ENCODE measurements at regions not wholly inside any gene's neighbourhood (a gene's known extent, or its start where the extent isn't known, plus 50 kb on each side); places are given as distances from the start of the nearest gene placed in this dataset.

GRCh38 chr1:98278055-98278454 is 357.2 kb upstream of the DPYD start:
- no peak for DNase-seq

GRCh38 chr1:98277118-98277517 is 356.3 kb upstream of the DPYD start:
- no peak for DNase-seq

GRCh38 chr1:98276514-98276913 is 355.7 kb upstream of the DPYD start:
- no peak for DNase-seq

GRCh38 chr1:98268316-98268715 is 347.5 kb upstream of the DPYD start:
- no peak for DNase-seq

DNA sequence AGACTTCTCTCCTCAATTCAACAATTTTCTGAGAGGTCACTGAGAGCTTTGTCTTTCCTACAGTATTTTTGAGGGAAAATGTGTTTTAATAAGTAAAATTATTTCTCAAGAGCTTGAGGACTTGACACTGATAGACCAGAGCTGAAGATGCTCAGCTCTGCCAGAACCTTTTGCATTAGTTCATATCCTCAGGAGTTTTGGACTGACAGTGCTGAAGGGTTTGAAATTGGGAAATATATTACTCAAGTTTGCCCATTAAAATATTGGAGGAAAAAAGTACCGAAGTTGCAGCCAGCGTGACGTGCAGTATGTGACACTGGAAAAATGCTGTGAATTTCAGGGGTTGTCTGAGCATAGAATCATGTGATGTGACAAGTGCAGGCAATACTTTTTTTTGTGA is 346.6 kb upstream of the DPYD start:
- no peak for DNase-seq

GRCh38 chr1:98264727-98265126 is 343.9 kb upstream of the DPYD start:
- no peak for DNase-seq

GRCh38 chr1:98260839-98261238 is 340.0 kb upstream of the DPYD start:
- no peak for DNase-seq

DNA sequence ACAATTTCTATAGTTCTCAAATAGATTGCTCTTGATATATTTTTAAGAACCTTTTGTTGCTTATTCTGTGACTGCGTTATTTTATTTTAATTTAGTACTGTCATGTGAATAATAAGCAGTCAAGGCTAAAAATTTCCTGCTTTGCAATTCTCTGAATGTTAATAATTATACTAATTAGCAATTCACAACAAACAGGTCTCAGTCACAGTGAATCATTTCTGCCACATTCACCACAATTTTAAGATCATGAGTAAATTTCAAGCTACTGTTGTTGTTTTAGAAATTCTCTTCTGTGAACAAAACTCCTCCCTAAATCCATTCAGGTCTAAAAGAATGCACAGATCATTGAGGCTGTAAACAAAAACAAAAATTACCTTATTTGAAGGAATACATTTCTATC is 339.6 kb upstream of the DPYD start:
- no peak for DNase-seq

DNA sequence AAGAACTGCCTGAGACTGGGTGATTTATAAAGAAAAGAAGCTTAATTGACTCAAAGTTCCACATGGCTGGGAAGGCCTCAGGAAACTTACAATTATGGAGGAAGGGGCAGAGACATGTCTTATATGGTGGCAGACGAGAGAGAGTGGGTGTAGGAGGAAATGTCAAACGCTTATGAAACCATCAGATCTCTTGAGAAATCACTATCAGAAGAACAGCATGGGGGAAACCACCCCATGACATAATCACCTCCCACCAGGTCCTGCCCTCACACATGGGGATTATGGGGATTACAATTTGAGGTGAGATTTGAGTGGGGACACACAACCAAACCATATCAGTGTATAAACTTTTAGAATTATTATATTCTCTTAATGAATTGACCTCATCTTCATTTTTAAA is 335.9 kb upstream of the DPYD start:
- no peak for DNase-seq

GRCh38 chr1:98253145-98253544 is 332.3 kb upstream of the DPYD start:
- DNase-seq, result no peak

GRCh38 chr1:98251497-98251896 is 330.7 kb upstream of the DPYD start:
- DNase-seq, result no peak

- DNase-seq, result no peak
These were observed 311.8 kb upstream of the DPYD start for GRCh38 chr1:98232678-98233077.

- DNase-seq, result no peak
These were observed 301.9 kb upstream of the DPYD start for GRCh38 chr1:98222706-98223105.

GRCh38 chr1:98221923-98222322 is 301.1 kb upstream of the DPYD start:
- no peak for DNase-seq

- no peak for DNase-seq
These were observed 296.8 kb upstream of the DPYD start for GRCh38 chr1:98217601-98218000.

DNA sequence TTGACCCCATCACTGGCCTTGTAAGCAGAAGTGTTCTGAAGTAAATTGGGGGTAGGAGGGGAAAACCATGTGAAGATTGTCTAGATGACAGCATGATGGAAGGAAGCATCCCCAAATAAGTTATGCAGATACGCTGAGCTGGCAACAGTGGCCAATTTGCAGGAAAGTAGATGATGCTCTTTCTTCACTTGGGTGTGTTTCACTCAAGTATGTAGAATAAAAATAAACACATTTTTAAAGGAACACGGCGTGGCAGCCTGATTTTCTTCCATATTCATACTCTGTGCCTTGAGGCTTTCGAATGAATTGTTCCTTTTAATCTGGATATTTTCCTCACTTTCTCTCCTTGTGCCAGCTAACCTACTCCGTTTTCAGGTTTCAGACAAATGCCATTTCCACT is 295.5 kb upstream of the DPYD start:
- DNase-seq, result no peak

DNA sequence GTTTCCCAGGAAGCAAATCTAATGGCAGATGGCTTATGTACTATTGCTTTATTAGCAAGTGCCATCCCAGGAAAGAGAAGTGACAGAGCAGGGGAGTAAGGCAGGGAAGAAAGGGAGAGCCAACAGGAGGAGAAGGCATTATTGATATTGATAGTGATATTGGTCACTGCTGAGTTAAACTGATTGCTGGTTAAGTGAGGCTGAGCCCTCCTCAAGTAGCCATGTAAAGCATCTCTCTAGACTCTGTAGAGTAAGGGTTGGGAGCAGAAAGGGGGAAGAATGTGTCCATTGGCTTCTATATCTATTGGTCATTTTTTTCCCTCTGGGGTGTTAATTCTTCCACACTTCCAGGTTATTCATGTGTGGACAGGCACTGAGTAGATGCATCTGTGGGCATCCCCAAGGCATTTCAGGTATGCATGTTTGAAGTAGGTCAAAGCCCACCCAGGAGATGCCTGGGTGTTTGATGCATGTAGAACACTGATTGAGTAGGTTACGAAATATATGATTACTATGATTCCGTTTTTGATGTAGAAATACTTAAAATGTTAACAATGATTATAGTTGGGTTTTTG is 290.5 kb upstream of the DPYD start:
- no peak for DNase-seq

- DNase-seq, result no peak
These were observed 289.7 kb upstream of the DPYD start for GRCh38 chr1:98210563-98210962.

DNA sequence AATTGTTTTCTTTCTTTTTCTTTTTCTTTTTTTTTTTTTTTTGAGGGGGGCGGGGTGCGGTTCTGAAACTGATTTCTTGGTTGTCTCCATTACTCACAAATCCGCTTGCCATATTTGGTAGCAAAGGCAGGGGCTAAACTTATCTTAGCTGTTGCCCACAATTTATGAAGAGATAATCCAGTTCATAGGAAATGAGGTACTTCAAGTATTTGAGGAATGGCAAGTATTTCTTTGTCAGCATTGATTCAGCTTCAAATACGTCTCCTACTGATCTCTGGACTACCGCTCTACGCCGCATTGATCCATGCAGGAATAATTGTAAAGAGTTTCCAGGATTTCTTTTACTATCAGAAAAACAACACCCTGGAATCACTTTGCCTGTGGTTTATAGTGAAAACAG is 289.2 kb upstream of the DPYD start:
- no peak for DNase-seq

DNA sequence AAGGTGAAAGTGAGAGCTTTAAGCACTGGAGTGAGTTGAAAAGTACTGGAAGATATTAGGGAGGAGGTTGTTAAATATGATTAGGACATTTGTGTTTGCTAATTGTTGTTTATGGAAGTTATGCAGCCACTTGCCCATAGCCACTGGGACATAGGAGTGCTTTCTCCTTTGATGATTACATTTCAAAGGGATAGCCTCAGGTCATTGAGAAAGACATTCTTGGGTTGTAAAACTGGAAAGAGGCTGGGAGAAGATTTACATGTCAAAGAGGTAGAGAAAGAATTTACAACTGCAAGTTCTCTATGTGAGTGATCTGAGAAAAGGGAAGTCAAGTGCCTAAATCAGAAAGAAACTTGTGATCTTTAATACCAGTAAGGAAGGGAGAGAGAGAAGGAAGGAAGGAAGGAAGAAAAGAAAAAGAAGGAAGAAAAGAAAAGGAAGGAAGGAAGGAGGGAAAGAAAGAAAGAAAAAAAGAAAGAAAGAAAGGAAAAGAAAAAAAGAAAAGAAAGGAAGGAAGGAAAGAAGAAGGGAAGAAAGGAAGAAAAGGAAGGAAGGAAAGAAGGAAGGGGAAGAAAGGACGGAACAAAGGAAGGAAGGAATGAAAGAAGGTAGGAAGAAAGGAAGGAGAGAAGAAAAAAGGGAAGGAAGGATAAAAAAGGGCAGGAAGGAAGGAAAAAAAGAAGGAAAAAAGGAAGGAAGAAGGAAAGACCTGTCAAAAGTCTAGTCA is 284.6 kb upstream of the DPYD start:
- DNase-seq, result no peak

- no peak for DNase-seq
These were observed 282.6 kb upstream of the DPYD start for GRCh38 chr1:98203466-98203865.

GRCh38 chr1:98201666-98202081 is 280.8 kb upstream of the DPYD start:
- no peak for DNase-seq

DNA sequence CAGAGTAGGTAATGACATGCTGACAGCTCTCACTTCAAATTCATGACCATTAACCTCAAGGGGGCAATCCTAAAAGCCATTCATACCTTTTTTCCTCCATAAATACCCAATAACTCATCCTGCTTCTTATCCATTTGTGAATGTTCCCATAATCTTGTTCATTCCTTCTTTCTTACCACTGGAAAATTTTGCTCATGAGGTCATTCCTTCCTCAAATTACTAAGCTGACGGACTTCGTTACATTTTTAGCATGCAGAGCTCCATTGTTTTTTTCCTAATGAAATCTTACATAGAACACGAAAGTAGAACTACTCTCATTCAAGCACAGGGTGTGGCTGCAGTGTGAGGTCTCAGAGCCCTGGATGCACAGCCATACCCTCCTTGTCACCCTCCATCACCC is 276.5 kb upstream of the DPYD start:
- no peak for DNase-seq

DNA sequence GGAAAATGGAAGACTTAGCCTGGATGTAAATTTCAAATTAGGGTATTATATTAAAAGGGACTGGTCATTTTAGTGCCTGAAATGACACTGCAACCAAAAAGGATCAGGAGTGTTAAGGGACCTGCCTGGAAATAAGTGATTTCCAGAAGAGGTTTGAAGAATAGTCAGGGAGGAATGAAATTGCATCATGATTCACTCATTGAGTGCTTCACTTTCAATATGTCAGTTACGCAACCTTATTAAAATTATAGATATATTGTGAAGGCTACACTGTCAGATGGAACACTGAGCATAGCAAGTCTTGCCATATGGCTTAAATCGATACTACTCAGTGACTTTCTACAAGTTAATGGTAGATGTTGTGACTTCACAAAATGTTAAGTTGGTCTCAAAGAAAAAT is 275.2 kb upstream of the DPYD start:
- no peak for DNase-seq

DNA sequence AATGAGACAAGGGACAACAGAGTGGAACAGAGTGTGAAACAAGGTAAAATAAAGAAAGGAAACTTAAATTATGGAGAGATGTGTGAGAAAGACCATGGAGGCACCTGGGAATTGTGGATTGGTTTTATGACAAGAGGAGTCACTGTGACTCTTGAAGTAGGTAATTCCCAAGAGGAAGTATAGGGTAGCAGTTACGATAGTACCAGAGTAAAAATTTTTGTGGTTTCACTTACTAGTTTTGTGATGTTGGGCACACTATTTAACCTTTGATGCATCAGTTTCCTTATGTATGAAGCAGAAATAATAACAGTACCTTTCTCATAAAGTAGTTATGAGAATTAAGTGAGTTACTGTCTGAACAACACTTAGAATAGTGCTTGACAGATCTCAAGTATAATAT is 267.9 kb upstream of the DPYD start:
- no peak for DNase-seq

All from activated CD8-positive, alpha-beta memory T cell treated with anti-CD3 and anti-CD28 coated beads, Interleukin-2, amount 50 U/mL, for 48 hours (primary cell).